HUES48 (cell line): ENCODE measurements at regions not wholly inside any gene's neighbourhood (a gene's known extent, or its start where the extent isn't known, plus 50 kb on each side); places are given as distances from the start of the nearest gene placed in this dataset.

ENCODE experiments used
- H3K27ac ChIP-seq: one replicate; pipeline ENCODE4 v1.7.0; 2013; ENCODE audit warnings: low read depth, low read length, inconsistent platforms
- H3K27me3 ChIP-seq: 2 replicates; pipeline ENCODE4 v1.6.1; 2013; ENCODE audit warnings: mild to moderate bottlenecking, low read length; ENCODE audit not compliant: control insufficient read depth, insufficient read depth
- H3K36me3 ChIP-seq: 2 replicates; pipeline ENCODE4 v1.6.1; 2013; ENCODE audit warnings: low read length; ENCODE audit not compliant: control insufficient read depth, insufficient read depth
- H3K4me1 ChIP-seq: 2 replicates; pipeline ENCODE4 v1.6.1; 2013; ENCODE audit warnings: mild to moderate bottlenecking, low read length; ENCODE audit not compliant: control insufficient read depth, insufficient read depth
- H3K4me3 ChIP-seq: 2 replicates; pipeline ENCODE4 v1.5.1; 2013; ENCODE audit warnings: mild to moderate bottlenecking, low read depth, low read length
- H3K9ac ChIP-seq: 2 replicates; pipeline ENCODE4 v1.6.1; 2013; ENCODE audit warnings: mild to moderate bottlenecking, low read depth, low read length, moderate library complexity
- H3K9me3 ChIP-seq: 2 replicates; pipeline ENCODE4 v1.6.1; 2013; ENCODE audit warnings: low read length; ENCODE audit not compliant: control insufficient read depth, insufficient read depth

DNA sequence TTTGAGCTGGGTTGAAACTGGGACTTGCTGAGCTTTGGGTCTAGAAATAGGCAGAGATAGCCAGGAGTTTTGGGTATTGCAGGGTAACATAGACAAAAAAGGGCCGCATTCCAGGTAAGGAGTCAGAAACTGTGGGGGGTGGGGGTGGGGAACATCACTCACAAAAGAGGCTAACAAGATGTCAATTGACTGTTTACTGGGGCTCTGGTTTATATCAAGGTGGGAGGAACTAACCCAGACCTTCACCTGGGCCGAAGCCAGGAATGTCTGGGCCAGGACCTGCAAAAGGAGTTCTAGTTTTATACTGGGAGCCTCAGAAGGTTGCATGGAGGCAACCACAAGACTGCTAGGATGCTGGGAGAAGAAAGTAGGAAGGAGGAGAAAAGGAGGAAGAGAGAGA lies 154.4 kb downstream of the EMP1 start:
- Histone ChIP-seq H3K4me1 (peaks cover 4% of the 10 kb centered on the region; the same call in 1 of the 2 replicates), H3K9me3 (no peaks in the 10 kb centered on the region), H3K27ac (no peak overlapping the region), H3K27me3 (no peaks in the 10 kb centered on the region), H3K9ac (no peak overlapping the region), H3K4me3 (no peak overlapping the region), H3K36me3 (no peaks in the 10 kb centered on the region)

DNA sequence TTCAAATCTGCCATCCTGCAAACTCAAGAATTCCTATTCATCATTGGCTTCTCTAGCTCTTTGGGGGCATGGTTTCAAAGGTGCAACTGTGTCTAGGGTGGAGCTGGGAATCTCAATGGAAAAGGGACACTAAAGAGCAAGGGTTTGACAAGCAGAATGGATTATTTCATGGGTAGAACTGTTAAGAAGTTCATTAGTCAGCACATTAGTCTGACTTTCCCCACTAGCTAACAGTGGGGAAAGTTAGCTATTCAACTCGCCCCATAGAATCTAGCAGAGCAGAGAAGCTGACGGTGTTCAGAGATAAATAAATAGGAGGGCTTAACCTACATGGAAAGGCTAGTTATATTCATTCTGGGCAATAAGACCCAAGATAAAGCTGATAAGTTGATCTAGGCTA lies 153.9 kb downstream of the EMP1 start:
- Histone ChIP-seq H3K27me3 (no peaks in the 10 kb centered on the region), H3K9ac (no peak overlapping the region), H3K9me3 (no peaks in the 10 kb centered on the region), H3K4me3 (no peak overlapping the region), H3K4me1 (peaks cover 4% of the 10 kb centered on the region; the same call in 1 of the 2 replicates), H3K36me3 (no peaks in the 10 kb centered on the region), H3K27ac (no peak overlapping the region)

DNA sequence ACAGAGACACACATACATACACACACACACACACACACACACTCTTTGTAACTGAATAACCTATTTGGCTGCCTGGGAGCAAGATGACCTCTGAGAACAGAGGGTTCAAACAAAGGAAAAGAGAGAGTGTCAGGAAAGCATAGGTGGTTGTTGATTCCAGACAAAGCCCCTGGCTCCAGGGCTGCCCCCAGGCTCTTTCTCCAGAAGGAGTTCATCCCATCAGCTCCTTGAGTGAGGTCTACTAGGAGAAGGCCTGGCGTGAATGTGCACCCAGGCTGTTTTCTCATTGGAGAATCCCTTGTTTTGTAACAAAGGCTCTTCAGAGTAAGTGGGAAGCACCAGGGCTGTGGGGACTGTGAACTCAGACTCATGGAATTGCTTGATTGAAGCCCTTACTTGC lies 151.9 kb downstream of the EMP1 start:
- Histone ChIP-seq H3K36me3 (no peaks in the 10 kb centered on the region), H3K27ac (no peak overlapping the region), H3K27me3 (no peaks in the 10 kb centered on the region), H3K4me3 (no peak overlapping the region), H3K4me1 (peaks cover 4% of the 10 kb centered on the region; the same call in 1 of the 2 replicates), H3K9me3 (no peaks in the 10 kb centered on the region), H3K9ac (no peak overlapping the region)

DNA sequence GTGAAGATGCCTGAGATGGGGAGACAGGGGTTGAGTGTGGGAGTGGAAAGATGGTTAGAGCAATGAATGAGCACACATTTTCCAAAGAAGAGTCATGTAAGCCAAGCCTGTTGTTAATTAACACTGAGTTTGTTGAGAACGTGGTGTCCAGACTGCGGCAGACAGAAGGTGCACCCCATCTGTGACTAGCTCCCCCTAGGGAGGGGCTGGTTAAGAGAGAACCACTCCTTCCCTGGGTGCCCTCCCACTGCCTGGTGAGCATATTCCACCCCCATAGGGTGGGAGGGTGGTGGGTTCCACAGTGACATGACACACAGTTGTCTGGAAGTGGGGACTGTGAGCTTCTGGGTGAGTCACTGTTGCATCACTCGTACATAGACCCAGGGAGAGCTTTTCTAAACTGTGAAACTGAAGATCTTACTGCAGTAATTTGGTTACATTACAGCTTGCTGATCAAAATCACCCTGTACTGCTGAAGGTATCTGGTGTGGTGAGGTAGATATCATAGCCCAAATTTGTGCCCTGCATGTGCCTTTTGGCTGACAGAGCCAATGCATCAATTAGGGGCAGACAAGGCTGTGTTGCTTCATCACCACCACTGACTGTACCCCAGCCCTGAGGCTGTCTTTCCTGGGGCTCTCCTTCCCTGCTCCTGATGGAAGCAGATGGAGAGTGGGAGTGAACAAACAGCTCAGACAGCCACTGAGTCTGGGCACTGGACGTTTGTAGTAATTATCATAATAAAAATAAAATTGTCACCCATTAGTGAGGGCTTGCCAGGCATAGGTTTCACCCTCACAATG lies 150.9 kb downstream of the EMP1 start:
- no peaks in the 10 kb centered on the region for H3K27me3 ChIP-seq
- peaks cover 4% of the 10 kb centered on the region; the same call in 1 of the 2 replicates for H3K4me1 ChIP-seq
- H3K9ac ChIP-seq, result no peak overlapping the region
- H3K9me3 ChIP-seq, result no peaks in the 10 kb centered on the region
- H3K27ac ChIP-seq, result no peak overlapping the region
- H3K4me3 ChIP-seq, result no peak overlapping the region
- H3K36me3 ChIP-seq, result no peaks in the 10 kb centered on the region

DNA sequence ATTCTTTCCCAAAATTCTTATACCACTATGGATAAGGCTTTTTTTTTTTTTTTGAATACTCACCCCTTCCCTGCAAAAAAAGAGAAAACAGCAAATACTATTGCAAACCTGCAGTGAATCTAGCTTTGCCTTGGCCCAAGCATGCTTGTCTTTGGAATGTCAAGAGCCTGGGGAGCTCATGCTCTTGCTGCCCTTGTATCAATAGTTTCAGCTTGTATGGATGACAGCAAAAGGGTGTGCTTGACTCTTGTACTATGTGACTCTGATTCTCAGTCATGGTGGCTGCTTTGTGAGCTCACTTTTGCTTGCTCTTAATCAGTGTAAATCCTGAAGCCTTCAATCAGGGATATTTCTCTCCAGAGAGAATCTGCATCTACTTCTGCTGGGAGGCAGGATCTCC lies 149.2 kb downstream of the EMP1 start:
- H3K27ac ChIP-seq, result no peak overlapping the region
- H3K9ac ChIP-seq, result no peak overlapping the region
- H3K4me3 ChIP-seq, result no peak overlapping the region
- H3K36me3 ChIP-seq, result no peaks in the 10 kb centered on the region
- no peaks in the 10 kb centered on the region for H3K9me3 ChIP-seq
- no peaks in the 10 kb centered on the region for H3K27me3 ChIP-seq
- peaks cover 3% of the 10 kb centered on the region; the same call in 1 of the 2 replicates for H3K4me1 ChIP-seq

DNA sequence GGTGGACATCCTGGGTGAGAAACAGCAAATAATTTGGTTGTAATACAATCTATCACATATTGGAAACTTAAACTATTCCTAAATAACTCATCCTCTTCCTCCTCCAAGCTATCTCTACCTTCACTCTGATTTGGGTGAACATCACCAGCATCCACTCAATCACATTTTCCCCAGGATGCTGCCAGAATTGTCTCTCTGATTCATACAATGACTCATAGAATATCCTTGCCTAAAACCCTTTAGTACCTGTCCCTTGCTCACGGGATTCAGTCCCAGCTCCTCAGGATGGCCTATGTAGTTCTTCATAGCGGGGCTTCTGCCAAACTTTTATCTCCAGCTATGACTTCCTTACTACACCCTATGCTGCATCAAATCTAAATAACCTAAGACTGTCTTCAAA lies 146.8 kb downstream of the EMP1 start:
- Histone ChIP-seq H3K9ac (no peak overlapping the region), H3K4me1 (no peaks in the 10 kb centered on the region), H3K4me3 (no peak overlapping the region), H3K9me3 (no peaks in the 10 kb centered on the region), H3K27ac (no peak overlapping the region), H3K27me3 (no peaks in the 10 kb centered on the region), H3K36me3 (no peaks in the 10 kb centered on the region)

DNA sequence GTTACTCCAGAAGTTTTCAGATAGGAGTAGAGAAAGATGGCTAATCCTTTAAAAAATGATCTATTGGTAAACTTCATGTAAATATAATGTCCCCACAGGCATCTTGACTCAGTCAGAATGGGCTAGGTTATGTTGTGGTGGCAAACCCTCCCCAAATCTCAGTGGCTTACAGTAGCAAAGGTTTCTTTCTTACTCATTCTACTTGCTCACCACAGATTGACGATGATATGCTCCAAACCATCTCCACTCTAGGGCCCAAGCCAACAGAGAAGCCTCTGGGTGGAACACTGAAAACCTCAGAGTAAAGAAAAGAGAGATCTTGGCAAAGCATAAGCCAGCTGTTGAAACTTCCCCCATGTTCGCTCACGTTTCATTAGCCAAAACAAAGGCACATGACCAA lies 146.4 kb downstream of the EMP1 start:
- H3K4me1 ChIP-seq, result no peaks in the 10 kb centered on the region
- no peak overlapping the region for H3K9ac ChIP-seq
- no peak overlapping the region for H3K27ac ChIP-seq
- no peak overlapping the region for H3K4me3 ChIP-seq
- H3K9me3 ChIP-seq, result no peaks in the 10 kb centered on the region
- no peaks in the 10 kb centered on the region for H3K36me3 ChIP-seq
- no peaks in the 10 kb centered on the region for H3K27me3 ChIP-seq

DNA sequence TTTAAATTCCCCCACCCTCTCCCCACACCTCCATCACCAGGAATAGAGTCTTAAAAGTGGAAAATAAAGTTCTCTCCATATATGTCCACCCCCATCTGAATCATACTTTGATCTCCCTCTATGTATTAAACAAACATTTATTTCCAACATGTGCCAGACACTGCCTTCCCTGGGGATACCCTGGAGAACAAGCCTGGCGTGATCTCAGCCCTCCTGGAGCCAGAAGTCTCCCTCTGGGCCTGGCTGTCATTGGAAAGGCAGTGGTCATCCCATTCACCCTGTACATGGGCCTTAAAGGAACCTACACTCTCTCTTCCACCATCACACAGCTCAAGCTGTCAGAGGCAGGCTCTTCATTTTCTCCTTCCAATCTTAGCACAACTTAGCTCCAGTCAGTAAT lies 143.6 kb downstream of the EMP1 start:
- Histone ChIP-seq H3K9ac (no peak overlapping the region), H3K27ac (no peak overlapping the region), H3K36me3 (no peaks in the 10 kb centered on the region), H3K9me3 (no peaks in the 10 kb centered on the region), H3K4me1 (no peaks in the 10 kb centered on the region), H3K27me3 (no peaks in the 10 kb centered on the region), H3K4me3 (no peak overlapping the region)

DNA sequence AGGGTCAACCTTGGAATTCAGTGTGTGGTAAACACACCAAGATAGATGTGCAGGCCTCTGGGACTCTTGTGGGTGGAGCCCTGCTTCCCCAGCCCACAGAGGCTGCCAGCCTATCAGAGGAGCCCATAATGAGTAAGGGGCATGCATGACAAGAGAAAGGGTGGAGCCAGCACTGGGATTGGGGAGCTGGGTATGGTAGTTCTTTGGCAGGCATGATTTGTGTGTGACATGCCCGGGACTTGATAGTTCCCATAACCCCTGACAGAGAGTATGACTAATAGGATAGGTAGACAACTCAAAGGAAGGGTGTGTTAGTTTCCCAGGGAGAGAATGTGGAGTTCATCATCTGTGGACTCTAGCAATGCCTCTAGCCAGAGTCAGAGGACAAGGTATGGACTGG lies 143.0 kb downstream of the EMP1 start:
- Histone ChIP-seq H3K4me3 (no peak overlapping the region), H3K4me1 (no peaks in the 10 kb centered on the region), H3K27me3 (no peaks in the 10 kb centered on the region), H3K36me3 (no peaks in the 10 kb centered on the region), H3K9ac (no peak overlapping the region), H3K9me3 (no peaks in the 10 kb centered on the region), H3K27ac (no peak overlapping the region)

DNA sequence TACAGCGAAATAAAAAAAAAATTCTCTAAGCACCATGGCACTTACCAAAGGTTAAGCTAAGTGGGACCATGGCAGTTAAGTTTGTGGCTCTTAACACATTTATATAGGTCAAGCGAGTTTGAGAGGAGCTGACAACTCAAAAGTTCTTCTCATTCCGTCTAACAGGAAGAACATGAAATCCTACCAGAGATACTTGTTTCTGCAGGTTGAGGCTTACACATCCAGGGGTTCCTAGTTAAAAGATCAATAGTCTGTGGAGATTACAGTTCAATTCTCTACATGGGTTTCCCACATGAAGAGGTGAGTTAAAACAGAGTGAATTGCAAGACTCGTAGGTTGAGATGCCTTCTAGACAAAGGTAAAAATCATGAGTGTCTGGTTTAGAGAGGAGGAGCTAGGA lies 142.6 kb downstream of the EMP1 start:
- Histone ChIP-seq H3K27me3 (no peaks in the 10 kb centered on the region), H3K4me3 (no peak overlapping the region), H3K4me1 (no peaks in the 10 kb centered on the region), H3K27ac (no peak overlapping the region), H3K9me3 (no peaks in the 10 kb centered on the region), H3K36me3 (no peaks in the 10 kb centered on the region), H3K9ac (no peak overlapping the region)

DNA sequence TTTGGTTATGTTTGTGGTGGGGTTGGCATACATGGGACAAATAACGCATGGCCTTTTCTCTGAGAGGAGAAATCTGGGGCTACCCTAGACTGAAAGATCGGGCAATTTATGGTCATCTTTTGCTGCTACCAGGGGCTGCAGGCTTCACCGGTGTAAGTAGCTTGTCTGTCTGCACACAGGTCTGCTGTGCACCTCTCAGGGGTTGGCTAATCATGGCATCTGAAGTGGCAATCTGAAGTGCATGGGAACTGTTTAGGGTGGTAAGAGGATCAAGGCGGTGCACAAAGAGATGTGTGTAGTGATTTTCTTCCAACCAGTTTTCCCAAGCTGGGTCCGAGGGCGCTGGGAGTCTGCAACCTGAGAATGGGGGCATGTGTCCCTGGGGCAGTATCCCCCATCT lies 141.3 kb downstream of the EMP1 start:
- Histone ChIP-seq H3K9ac (no peak overlapping the region), H3K9me3 (no peaks in the 10 kb centered on the region), H3K27me3 (no peaks in the 10 kb centered on the region), H3K4me3 (no peak overlapping the region), H3K4me1 (no peaks in the 10 kb centered on the region), H3K36me3 (no peaks in the 10 kb centered on the region), H3K27ac (no peak overlapping the region)
